K562 (cell line): ENCODE measurements at regions not wholly inside any gene's neighbourhood (a gene's known extent, or its start where the extent isn't known, plus 50 kb on each side); places are given as distances from the start of the nearest gene placed in this dataset.
A peak's percentile ranks its signal among the peaks of the same experiment; 100 is the strongest.

Source experiments
- ATAC-seq: fragments of 200-7000 bp; cut with Tn5 transposase; 3 replicates; pipeline ENCODE4 v1.9.1; 2020; ENCODE audit warnings: moderate library complexity
- BruUV-seq: library from RNA; stranded (reverse); fragments of 400-500 nt; replicated peaks from 2 replicates; lab custom pipeline; 2021; lab: Mats Ljungman, UMichigan
- CTCF ChIA-PET: fragments of 300-600 bp; formaldehyde crosslinking; extraction: SDS; loops from one replicate; lab custom pipeline; 2021; ENCODE audit warnings: low intra/inter-chr PET ratio; lab: Yijun Ruan, JAX
- POLR2A ChIA-PET: fragments of 300-600, 350-650 bp; sonication (Branson Sonifier 250); formaldehyde crosslinking; extraction: SDS; loops from one replicate; lab custom pipeline; 2021; ENCODE audit warnings: antibody characterized with exemption, inconsistent platforms; lab: Yijun Ruan, JAX
- DNase-seq, 4 experiments: peaks; one replicate each; pipeline versions ENCODE4 v3.0.0 to v3.0.0-alpha.2; 2011 to 2018; ENCODE audit warnings: low spot score in 3 of 4, mixed read lengths in 3 of 4; ENCODE audit errors: extremely low read depth in 1 of 4
- FAIRE-seq: peaks from 2 replicates; lab custom pipeline; 2011; peaks lifted over from hg19 to GRCh38; lab: Jason Lieb, UNC
- H2AFZ ChIP-seq: 2 replicates; pipeline ENCODE4 v1.6.0; 2011; ENCODE audit warnings: low read depth, low read length, control low read depth, inconsistent platforms
- H3K27ac ChIP-seq: fragments of 200-600 bp; 3 replicates; pipeline ENCODE4 v1.8.0; 2011; ENCODE audit warnings: low read depth, mild to moderate bottlenecking, control low read depth, inconsistent platforms, low read length, moderate library complexity, mixed read lengths; ENCODE audit errors: extremely low read depth
- H3K27me3 ChIP-seq, 2 experiments: fragments of 300-600 bp in 1 of 2; 2 replicates in 1 of 2; 3 replicates in 1 of 2; pipeline versions ENCODE4 v1.6.0 to v1.8.0; 2011; ENCODE audit warnings: inconsistent platforms in 2 of 2, low read length in 2 of 2, mild to moderate bottlenecking in 1 of 2, mixed read lengths in 1 of 2, moderate library complexity in 1 of 2; ENCODE audit not compliant: control insufficient read depth in 2 of 2, insufficient read depth in 2 of 2
- H3K36me3 ChIP-seq: fragments of 300-600 bp; 3 replicates; pipeline ENCODE4 v1.8.0; 2011; ENCODE audit warnings: mild to moderate bottlenecking, low read length, inconsistent platforms; ENCODE audit not compliant: control insufficient read depth, insufficient read depth
- H3K4me1 ChIP-seq, 2 experiments: fragments of 200-600 bp in 1 of 2; replicated peaks in 1 of 2; 2 replicates in 1 of 2; 3 replicates in 1 of 2; pipeline versions ENCODE4 v1.5.1 to v1.8.0; 2011; ENCODE audit warnings: inconsistent platforms in 2 of 2, low read length in 2 of 2, mild to moderate bottlenecking in 1 of 2, mixed read lengths in 1 of 2, moderate library complexity in 1 of 2; ENCODE audit not compliant: control insufficient read depth in 2 of 2, insufficient read depth in 2 of 2
- H3K4me2 ChIP-seq: 2 replicates; pipeline ENCODE4 v1.6.1; 2011; ENCODE audit warnings: low read length, control low read depth, inconsistent platforms, mixed read lengths; ENCODE audit not compliant: insufficient read depth
- H3K4me3 ChIP-seq: fragments of 200-600 bp; sonication (generic), shearing (Covaris generic); 2 replicates; pipeline ENCODE4 v1.5.1; 2016; ENCODE audit warnings: control low read depth, inconsistent platforms
- H3K79me2 ChIP-seq: fragments of 200-600 bp; 3 replicates; pipeline ENCODE4 v1.8.0; 2011; ENCODE audit warnings: low read length, inconsistent platforms; ENCODE audit not compliant: control insufficient read depth, insufficient read depth
- H3K9ac ChIP-seq, 2 experiments: 2 replicates each; pipeline versions ENCODE4 v1.6.0 to v1.6.1; 2011; ENCODE audit warnings: low read depth in 2 of 2, low read length in 2 of 2, control low read depth in 1 of 2, inconsistent platforms in 1 of 2, mild to moderate bottlenecking in 1 of 2, mixed read lengths in 1 of 2; ENCODE audit not compliant: insufficient read depth in 1 of 2
- H3K9me1 ChIP-seq: one replicate; pipeline ENCODE4 v1.6.0; 2011; ENCODE audit warnings: inconsistent platforms, mild to moderate bottlenecking, low read length, moderate library complexity; ENCODE audit not compliant: control insufficient read depth, insufficient read depth
- H3K9me3 ChIP-seq: replicated peaks from 2 replicates; pipeline ENCODE4 v1.5.1; 2011; ENCODE audit warnings: low read depth, low read length, inconsistent platforms; ENCODE audit not compliant: control insufficient read depth, insufficient read depth
- H4K20me1 ChIP-seq: replicated peaks from 2 replicates; pipeline ENCODE4 v1.6.1; 2011; ENCODE audit warnings: low read length, inconsistent platforms, mixed read lengths; ENCODE audit not compliant: control insufficient read depth, insufficient read depth
- BRF1 ChIP-seq: IDR thresholded peaks from 3 replicates; pipeline ENCODE4 v1.6.1; 2011; ENCODE audit warnings: borderline replicate concordance, mild to moderate bottlenecking; ENCODE audit not compliant: insufficient read length; ENCODE audit errors: extremely low read depth
- FOXJ3 ChIP-seq: sonication (generic); formaldehyde crosslinking; IDR thresholded peaks from 2 replicates; pipeline ENCODE4 v1.4.0; 2020; ENCODE audit warnings: mild to moderate bottlenecking, missing genetic modification reagents
- GABPA ChIP-seq: fragments of 200-800 bp; sonication (Bioruptor generic); conservative IDR thresholded peaks from 2 replicates; pipeline ENCODE4 v1.6.1; 2016; ENCODE audit warnings: low read depth, missing genetic modification characterization, missing compliant biosample characterization
- HSF4 ChIP-seq: fragments of 250-450 bp; sonication (Bioruptor Pico); IDR thresholded peaks from 2 replicates; pipeline ENCODE4 v2.1.2; 2022; ENCODE audit warnings: mild to moderate bottlenecking, moderate library complexity, borderline replicate concordance
- RBM25 ChIP-seq: fragments of 200-400 bp; formaldehyde crosslinking; IDR thresholded peaks from 2 replicates; pipeline ENCODE4 v1.6.1; 2018; ENCODE audit warnings: low read length, low read depth, moderate library complexity; ENCODE audit not compliant: severe bottlenecking
- SLC30A9 ChIP-seq: fragments of 250-450 bp; sonication (Bioruptor Pico); IDR thresholded peaks from 2 replicates; pipeline ENCODE4 v1.8.0; 2022; ENCODE audit warnings: mild to moderate bottlenecking, moderate library complexity
- TCF15 ChIP-seq: fragments of 250-450 bp; sonication (Bioruptor Pico); IDR thresholded peaks from 2 replicates; pipeline ENCODE4 v1.8.0; 2022; ENCODE audit warnings: moderate library complexity, mild to moderate bottlenecking, inconsistent platforms
- ZNF133 ChIP-seq: fragments of 250-450 bp; sonication (Bioruptor Pico); IDR thresholded peaks from 2 replicates; pipeline ENCODE4 v1.4.0; 2020; ENCODE audit warnings: mild to moderate bottlenecking
- ZNF398 ChIP-seq: fragments of 250-450 bp; sonication (Bioruptor Pico); IDR thresholded peaks from 2 replicates; pipeline ENCODE4 v1.8.0; 2021; ENCODE audit warnings: moderate library complexity, mild to moderate bottlenecking, inconsistent platforms
- ZNF740 ChIP-seq, 3 experiments: fragments of 200-800 bp in 1 of 3; sonication (Bioruptor generic) in 1 of 3; sonication (generic) in 1 of 3; formaldehyde crosslinking in 1 of 3; IDR thresholded peaks; 2 replicates each; pipeline versions ENCODE4 v1.6.1 to v1.8.0; 2016 to 2022; ENCODE audit warnings: mild to moderate bottlenecking in 2 of 3, missing compliant biosample characterization in 2 of 3, missing genetic modification characterization in 2 of 3, missing genetic modification reagents in 1 of 3
- ZNF79 ChIP-seq: fragments of 250-450 bp; sonication (Bioruptor Pico); IDR thresholded peaks from 2 replicates; pipeline ENCODE4 v1.4.0; 2020; ENCODE audit warnings: low read depth, mild to moderate bottlenecking, moderate library complexity
- WGBS: fragments of 100-300 bp; shearing (Covaris generic); methylation state at CpG from one replicate; pipeline ENCODE4 v1.1.6; 2016; ENCODE audit warnings: low coverage, mixed read lengths; ENCODE audit not compliant: insufficient coverage; ENCODE audit errors: missing lambda C conversion rate; 5-methylcytosine and 5-hydroxymethylcytosine counted together
- in situ Hi-C: fragments of 300-500 bp; cut with MboI; formaldehyde crosslinking; loops from 4 replicates; pipeline ENCODE4 v1.15.0; 2018; ENCODE audit warnings: inconsistent platforms, mixed read lengths
- intact Hi-C: fragments of 100-400 bp; cut with micrococcal nuclease; formaldehyde crosslinking; loops from 2 replicates; pipeline ENCODE4 v1.14.2; 2022

GRCh38 chr15:96243701-96244100 is 86.8 kb upstream of the NR2F2 start:
- Histone ChIP-seq H3K79me2 (no peaks in the 10 kb centered on the region), H3K9me3 (no peaks in the 10 kb centered on the region), H3K4me3 (no peak overlapping the region), H4K20me1 (no peaks in the 10 kb centered on the region)
- 58% methylated on average over 4 of the region's 4 CpGs for WGBS
- no peak for ATAC-seq
- BruUV-seq: no TSS peak
- TF ChIP-seq BRF1 (no peak), ZNF133 (CRISPR knock-in tag) (no peak), RBM25 (no peak), ZNF79 (CRISPR knock-in tag) (no peak), TCF15 (CRISPR knock-in tag) (no peak), SLC30A9 (no peak), ZNF398 (CRISPR knock-in tag) (no peak), FOXJ3 (CRISPR knock-in tag) (no peak), GABPA (tag) (no peak), ZNF740 (CRISPR knock-in tag; IDR thresholded peaks at IDR 0.05) (no peak), ZNF740 (tag; IDR thresholded peaks at IDR 0.05) (no peak), HSF4 (CRISPR knock-in tag) (no peak)
- TF ChIP-seq, all 486 proteins: peak for 0
- in situ Hi-C loops (no loop called here), intact Hi-C loops (no loop called here)
- H3K9ac ChIP-seq: no peak overlapping the region
- H3K4me2 ChIP-seq: no peak overlapping the region
- H2AFZ ChIP-seq: peak overlapping the region; percentile 6; the same call in 1 of the 2 replicates
- no peak for DNase-seq
- ChIA-PET CTCF (no interaction called here), POLR2A (interaction anchor here (0.6 to 1.2 kb wide), 2 partner anchors 8 to 1618 kb away, joined by 3 read pairs; no protein-coding TSS in a partner anchor)
- no peaks in the 10 kb centered on the region; a peak in 1 of 5 replicates for H3K27me3 ChIP-seq
- FAIRE-seq: no peak
- H3K9me1 ChIP-seq: no peaks in the 10 kb centered on the region
- H3K27ac ChIP-seq: no peak overlapping the region
- no peaks in the 10 kb centered on the region for H3K4me1 ChIP-seq
- H3K36me3 ChIP-seq: no peaks in the 10 kb centered on the region; the same call in 2 of the 3 replicates
